GOT3 (cell line): ENCODE measurements at regions not wholly inside any gene's neighbourhood (a gene's known extent, or its start where the extent isn't known, plus 50 kb on each side); places are given as distances from the start of the nearest gene placed in this dataset.
"Not testable (repeated sequence)": the region's sequence is repeated elsewhere in the genome, so short reads cannot be mapped to it uniquely, and the experiment has no call there.

Experiments
- DNase-seq: peaks from one replicate; lab custom pipeline; 2025; ENCODE audit warnings: mixed read lengths; lab: John Stamatoyannopoulos, UW

DNA sequence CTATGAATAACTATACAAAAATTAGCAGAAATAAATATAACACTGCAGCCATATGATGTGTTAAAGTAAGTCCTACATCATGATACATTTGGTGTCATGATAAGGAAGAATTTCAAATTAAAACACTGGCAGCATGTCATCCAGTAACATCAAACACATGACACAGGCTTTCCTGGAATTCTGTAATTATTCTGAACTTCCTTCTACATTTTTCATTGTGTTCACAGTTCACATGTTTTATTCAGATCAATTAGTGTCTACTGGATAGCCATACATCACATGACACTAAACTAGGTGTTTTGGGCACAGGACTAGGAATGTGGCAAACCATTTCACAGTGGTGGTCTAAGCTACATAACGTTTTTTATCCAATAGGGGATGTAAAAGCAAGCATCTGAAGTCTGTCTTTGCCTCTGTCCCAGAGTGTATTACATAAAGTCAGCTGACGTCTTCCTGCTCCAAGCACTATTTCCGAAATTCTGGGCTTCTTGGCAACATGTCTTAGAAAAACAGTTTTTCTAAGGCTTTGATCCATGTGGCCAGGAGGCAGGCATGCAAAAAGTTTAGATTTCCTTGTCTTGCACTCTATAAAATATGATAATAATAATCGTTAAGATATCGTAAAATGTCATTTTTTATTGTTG lies 707.9 kb downstream of the CENPC start:
- no peak for DNase-seq

DNA sequence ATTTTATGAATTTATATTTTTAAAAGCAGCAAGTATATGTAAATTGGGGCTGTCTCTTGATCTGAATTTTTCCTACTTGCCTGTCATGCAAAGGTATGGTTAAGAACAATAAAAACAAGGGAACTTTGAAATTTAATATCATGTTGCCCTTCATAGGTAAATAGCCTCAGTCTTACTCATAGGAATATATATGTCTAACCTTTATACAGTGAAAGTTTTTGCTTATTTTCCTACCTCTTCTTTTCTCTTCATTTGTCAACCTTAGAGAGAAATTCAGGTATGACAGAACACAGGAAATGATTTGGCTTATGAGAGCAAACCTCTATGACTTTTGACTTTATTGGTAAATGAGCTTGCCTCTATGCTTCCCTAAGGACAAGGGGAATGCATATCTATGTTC lies 716.0 kb downstream of the CENPC start:
- DNase-seq: no peak

DNA sequence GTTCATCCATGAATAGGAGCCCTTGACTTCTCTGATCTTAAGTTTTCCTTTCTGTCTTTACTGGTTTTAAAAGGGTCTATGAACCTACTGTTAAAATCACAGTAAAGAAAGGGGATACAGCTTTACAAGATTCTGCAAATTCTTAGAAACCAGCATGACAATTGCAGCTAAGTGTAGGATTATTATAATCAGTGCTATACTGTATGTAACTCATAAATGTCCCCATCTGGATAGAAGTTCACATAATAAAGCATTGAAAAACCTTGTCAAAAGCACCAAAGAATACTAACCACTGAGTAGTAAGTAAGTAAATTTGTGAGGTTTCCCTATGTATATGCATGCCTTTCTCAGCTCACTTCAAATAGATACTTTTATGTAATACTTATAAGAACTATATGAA lies 724.6 kb downstream of the CENPC start:
- DNase-seq: no peak

GRCh38 chr4:66814277-66814676 lies 731.0 kb downstream of the CENPC start:
- no peak for DNase-seq

GRCh38 chr4:66805582-66805981 lies 739.7 kb downstream of the CENPC start:
- no peak for DNase-seq

GRCh38 chr4:66804979-66805378 lies 740.3 kb downstream of the CENPC start:
- DNase-seq: no peak

GRCh38 chr4:66797608-66798007 lies 747.7 kb downstream of the CENPC start:
- DNase-seq: no peak

- no peak for DNase-seq
Observed at GRCh38 chr4:66795724-66796123, 749.6 kb downstream of the CENPC start.

- DNase-seq: no peak
Observed at GRCh38 chr4:66794390-66795034, 750.8 kb downstream of the CENPC start.

GRCh38 chr4:66791686-66792085 lies 753.6 kb downstream of the CENPC start:
- DNase-seq: no peak

DNA sequence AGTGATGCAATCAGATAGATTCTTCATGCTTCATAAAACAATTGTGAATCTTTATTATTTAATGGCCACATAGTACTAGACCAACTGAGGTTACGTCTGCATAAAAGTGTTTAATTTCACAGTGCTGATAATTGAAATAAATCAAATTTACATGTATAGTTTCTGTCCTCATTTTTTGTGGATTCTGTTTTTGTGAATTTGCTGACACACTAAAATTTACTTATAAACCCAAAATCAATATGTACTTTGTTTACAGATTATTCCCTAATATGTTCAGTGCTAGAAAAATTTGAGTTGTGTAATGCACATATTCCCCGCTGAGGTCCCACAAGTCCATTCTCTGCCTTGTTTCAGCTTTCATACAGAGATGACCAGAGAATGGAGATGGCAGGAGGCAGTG lies 759.8 kb downstream of the CENPC start:
- DNase-seq: no peak

GRCh38 chr4:66782751-66783150 lies 762.6 kb downstream of the CENPC start:
- DNase-seq: not testable (repeated sequence)

GRCh38 chr4:66777097-66777496 lies 768.2 kb downstream of the CENPC start:
- no peak for DNase-seq

DNA sequence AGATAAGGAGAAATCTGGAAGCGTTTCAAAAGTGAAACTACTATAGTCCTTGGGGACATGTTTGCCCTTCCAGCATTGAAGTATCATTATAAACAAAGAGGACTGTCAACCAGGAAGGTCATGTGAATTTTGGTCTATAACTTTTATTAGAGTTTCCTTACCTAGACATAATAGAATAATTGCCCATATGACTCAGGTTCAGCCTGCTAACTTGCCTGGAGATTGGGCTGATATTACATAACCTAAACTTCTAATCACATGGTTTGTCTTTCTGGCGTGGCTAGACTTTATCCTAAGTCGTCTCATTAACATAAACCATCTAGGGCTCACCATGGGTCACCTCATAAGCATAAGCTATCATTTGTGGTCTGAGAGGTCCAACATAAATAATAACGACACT lies 775.9 kb downstream of the CENPC start:
- DNase-seq: no peak

DNA sequence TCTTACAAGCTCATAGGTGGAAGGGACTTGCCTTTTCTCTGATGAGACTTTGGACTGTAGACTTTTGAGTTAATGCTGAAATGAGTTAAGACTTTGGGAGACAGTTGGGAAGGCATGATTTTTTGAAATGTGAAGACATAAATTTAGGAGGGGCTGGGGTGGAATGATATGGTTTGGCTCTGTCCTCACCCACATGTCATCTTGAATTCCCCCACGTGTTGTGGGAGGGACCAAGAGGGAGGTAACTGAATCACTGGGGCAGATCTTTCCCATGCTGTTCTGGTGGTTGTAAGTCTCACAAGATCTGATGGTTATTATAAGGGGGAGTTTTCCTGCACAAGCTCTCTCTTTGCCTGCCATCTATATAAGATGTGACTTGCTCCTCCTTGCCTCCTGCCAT lies 777.9 kb downstream of the CENPC start:
- DNase-seq: no peak

DNA sequence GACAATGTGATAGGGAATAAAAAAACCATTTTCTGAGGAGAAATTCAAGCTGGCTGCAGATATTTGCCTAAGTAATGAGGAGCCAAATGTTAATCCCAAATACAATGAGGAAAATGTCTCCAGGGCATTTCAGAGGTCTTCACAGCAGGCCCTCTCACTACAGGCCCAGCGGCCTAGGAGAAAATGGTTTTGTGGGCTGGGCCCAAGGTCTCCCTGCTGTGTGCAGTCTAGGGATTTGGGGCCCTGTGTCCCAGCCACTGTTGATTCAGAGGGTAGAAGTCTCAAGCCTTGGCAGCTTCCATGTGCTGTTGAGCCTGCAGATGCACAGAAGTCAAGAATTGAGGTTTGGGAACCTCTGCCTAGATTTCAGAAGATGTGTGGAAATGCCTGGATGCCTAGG lies 778.7 kb downstream of the CENPC start:
- DNase-seq: no peak

DNA sequence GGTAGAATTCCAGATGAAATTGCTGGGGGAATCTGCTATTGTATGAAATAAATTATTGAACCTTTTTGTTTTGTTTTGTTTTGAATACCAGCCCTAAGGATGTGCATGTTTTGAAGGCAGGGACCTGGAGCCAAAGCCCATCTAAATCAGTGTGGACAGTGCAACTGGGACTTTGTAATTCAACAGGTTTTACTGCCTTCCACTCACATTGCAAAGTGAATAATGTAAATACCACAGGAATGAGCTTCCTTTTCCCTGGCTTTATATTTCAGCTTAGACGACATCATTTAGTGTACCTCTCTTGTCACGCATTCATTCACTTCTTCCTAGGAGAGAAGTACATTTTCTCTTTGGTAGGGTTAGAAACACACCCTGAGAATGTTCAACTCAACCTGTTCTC lies 795.0 kb downstream of the CENPC start:
- DNase-seq: no peak

GRCh38 chr4:66746918-66747317 lies 798.4 kb downstream of the CENPC start:
- DNase-seq: not testable (repeated sequence)

DNA sequence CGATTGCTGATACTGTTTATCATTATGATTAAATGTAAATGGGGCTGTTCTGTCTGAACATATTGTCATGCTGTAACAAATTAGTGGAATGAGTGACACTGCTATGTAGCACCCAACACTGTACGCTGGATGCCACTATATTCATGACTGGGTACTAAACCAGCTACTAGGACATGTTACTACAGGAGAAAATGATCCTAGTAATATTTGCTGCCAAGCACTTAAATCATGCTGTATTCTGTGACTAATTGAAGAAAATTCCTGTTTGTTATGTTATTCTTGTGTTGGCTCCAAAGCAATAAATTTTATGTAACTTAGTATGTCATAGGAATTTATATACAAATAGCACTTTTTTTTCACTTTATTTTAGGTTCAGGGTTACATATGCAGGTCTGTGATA lies 804.2 kb downstream of the CENPC start:
- no peak for DNase-seq

- DNase-seq: no peak
Observed at GRCh38 chr4:66736606-66737005, 808.7 kb downstream of the CENPC start.

DNA sequence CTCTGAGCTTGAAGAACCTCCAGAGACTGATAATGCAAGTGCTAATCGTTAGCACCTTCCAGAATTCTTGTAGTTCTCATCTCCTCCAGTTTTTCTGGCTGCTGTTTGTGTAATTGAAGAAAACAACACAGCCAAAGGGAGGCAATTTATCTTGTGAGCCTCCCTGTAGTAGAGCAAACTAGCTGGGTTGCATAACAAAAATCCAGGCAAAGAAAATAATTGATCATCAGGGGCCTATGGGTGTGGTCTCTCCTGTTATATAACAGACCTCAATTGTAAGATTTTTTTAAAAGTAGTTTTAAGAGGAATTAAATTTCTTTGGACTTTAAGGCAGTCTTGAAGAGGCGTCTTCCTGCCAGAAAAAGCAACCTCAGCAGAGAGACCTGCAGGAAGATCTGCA lies 817.0 kb downstream of the CENPC start:
- DNase-seq: no peak

GRCh38 chr4:66712301-66712921 lies 832.9 kb downstream of the CENPC start:
- not testable (repeated sequence) for DNase-seq

GRCh38 chr4:66704243-66704642 lies 841.1 kb downstream of the CENPC start:
- DNase-seq: no peak

DNA sequence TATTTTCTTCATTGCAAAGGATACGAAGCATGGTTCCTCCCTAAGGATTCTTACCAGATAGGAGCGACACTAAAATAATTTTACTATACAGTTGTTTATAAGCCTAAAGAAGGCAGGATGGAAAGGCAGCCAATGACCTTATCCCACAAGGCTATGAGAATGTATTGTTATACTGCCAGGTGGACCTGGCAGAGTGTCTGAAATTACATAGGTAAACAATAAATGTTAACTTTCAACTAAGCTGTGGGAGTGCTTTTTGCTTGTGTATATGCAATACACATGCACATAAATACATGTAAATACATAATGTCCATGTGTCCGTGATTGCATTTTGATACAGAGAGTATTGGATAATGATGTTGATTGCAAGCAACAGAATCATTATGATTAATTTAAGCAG lies 850.6 kb downstream of the CENPC start:
- DNase-seq: no peak
